Activated T-helper 2 cell treated with anti-CD3 and anti-CD28 coated beads, Interferon-gamma antibody, Interleukin-2, Interleukin-4, amounts not matched to agents 10 μg/mL and 5 μg/mL and 100 μg/mL, durations not matched to agents 14 hours and 24 hours and 36 hours (primary cell): ENCODE measurements at regions not wholly inside any gene's neighbourhood (a gene's known extent, or its start where the extent isn't known, plus 50 kb on each side); places are given as distances from the start of the nearest gene placed in this dataset.

Experiments
- DNase-seq: peaks from one replicate; pipeline ENCODE4 v3.0.0; 2021; ENCODE audit warnings: low spot score
- H3K27ac Mint-ChIP-seq: one replicate; pipeline ENCODE4 v1.8.0; 2021; ENCODE audit warnings: mixed read lengths
- H3K27me3 Mint-ChIP-seq: one replicate; pipeline ENCODE4 v1.8.0; 2021; ENCODE audit warnings: low read depth, mixed read lengths
- H3K36me3 Mint-ChIP-seq: one replicate; pipeline ENCODE4 v1.8.0; 2021; ENCODE audit warnings: low read depth, mixed read lengths
- H3K4me1 Mint-ChIP-seq: one replicate; pipeline ENCODE4 v1.8.0; 2021; ENCODE audit warnings: low read depth, mixed read lengths
- H3K4me3 Mint-ChIP-seq: one replicate; pipeline ENCODE4 v1.8.0; 2021; ENCODE audit warnings: low read depth, mild to moderate bottlenecking, moderate library complexity, mixed read lengths
- H3K9me3 Mint-ChIP-seq: one replicate; pipeline ENCODE4 v1.8.0; 2021; ENCODE audit warnings: mixed read lengths
- intact Hi-C: fragments of 100-400 bp; cut with micrococcal nuclease; formaldehyde crosslinking; loops from one replicate; pipeline ENCODE4 v1.15.1; 2023

- H3K27ac Mint-ChIP-seq = no peak overlapping the region
- H3K36me3 Mint-ChIP-seq = no peaks in the 10 kb centered on the region
- no peaks in the 10 kb centered on the region for H3K4me1 Mint-ChIP-seq
- peaks cover 12% of the 10 kb centered on the region for H3K9me3 Mint-ChIP-seq
- no peak for DNase-seq
- intact Hi-C loops = no loop called here
- peaks cover 2% of the 10 kb centered on the region for H3K27me3 Mint-ChIP-seq
- H3K4me3 Mint-ChIP-seq = no peak overlapping the region
Measured at GRCh38 chr10:28733245-28733644, 55.9 kb downstream of the BAMBI start.

DNA sequence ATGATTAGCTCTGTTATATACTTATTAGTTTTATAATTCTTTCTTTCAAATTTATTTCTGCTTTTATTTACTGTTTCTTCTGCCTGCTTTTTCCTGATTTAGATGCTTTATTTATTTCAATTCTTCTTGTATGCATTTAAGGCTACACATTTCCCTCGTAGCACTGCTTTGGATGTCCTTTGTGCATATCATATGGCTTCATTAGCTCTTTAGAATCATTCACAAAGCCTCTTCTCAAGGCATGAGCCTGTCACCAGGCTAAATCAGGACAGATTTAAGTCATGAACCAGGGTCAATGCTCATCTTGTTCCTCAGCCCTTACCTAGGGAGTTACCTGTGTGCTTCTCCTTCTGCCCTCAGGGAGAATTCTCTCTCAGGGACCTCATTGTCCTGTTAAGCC is 56.3 kb downstream of the BAMBI start:
- peaks cover 2% of the 10 kb centered on the region for H3K27me3 Mint-ChIP-seq
- no peak for DNase-seq
- H3K4me1 Mint-ChIP-seq = no peaks in the 10 kb centered on the region
- intact Hi-C loops = no loop called here
- peaks cover 12% of the 10 kb centered on the region for H3K9me3 Mint-ChIP-seq
- H3K4me3 Mint-ChIP-seq = no peak overlapping the region
- no peak overlapping the region for H3K27ac Mint-ChIP-seq
- no peaks in the 10 kb centered on the region for H3K36me3 Mint-ChIP-seq

DNA sequence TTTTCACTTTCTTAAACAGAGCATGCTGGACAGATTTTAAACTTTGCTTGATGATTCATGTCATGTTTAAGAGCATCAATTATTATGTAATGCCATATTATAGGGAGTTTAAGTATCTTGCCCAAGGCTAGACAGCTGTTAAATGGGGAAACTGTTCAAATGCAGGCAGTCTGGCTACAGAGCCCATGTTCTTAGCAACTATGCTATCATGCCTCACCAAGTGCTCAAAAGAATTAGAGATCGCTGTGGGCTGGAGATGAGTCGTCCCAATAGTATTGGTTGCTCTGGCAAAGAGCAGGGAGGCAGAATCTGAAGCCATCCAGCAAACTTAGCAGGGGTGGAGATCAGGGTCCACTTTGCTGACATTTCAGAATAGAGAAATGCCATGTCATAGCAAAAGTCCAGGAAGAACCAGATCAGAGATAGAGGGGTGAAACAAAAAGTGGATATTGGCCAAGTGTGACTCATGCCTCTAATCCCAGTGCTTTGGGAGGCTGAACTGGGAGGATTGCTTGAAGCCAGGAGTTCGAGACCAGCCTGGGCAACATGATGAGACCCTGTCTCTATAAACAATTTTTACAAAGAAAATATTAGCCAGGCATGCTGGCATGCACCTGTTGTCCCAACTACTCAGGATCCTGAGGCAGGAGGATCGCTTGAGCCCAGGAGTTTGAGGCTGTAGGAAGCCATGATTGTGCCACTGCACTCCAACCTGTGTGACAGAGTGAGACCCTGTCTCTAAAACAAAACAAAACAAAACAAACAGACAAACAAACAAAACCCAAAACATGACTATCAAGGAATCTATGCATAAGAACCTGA is 57.8 kb downstream of the BAMBI start:
- no peak for DNase-seq

GRCh38 chr10:28737096-28737495 is 59.8 kb downstream of the BAMBI start:
- H3K4me3 Mint-ChIP-seq = no peak overlapping the region
- H3K36me3 Mint-ChIP-seq = no peaks in the 10 kb centered on the region
- peaks cover 2% of the 10 kb centered on the region for H3K27me3 Mint-ChIP-seq
- peaks cover 12% of the 10 kb centered on the region for H3K9me3 Mint-ChIP-seq
- H3K4me1 Mint-ChIP-seq = no peaks in the 10 kb centered on the region
- DNase-seq = no peak
- intact Hi-C loops = no loop called here
- H3K27ac Mint-ChIP-seq = no peak overlapping the region

More for the DNA sequence above, 57.8 kb downstream of the BAMBI start:
- H3K4me3 Mint-ChIP-seq = no peak overlapping the region
- H3K36me3 Mint-ChIP-seq = no peaks in the 10 kb centered on the region
- intact Hi-C loops = no loop called here
- H3K27ac Mint-ChIP-seq = no peak overlapping the region
- H3K27me3 Mint-ChIP-seq = peaks cover 2% of the 10 kb centered on the region
- no peaks in the 10 kb centered on the region for H3K4me1 Mint-ChIP-seq
- H3K9me3 Mint-ChIP-seq = peaks cover 12% of the 10 kb centered on the region

DNA sequence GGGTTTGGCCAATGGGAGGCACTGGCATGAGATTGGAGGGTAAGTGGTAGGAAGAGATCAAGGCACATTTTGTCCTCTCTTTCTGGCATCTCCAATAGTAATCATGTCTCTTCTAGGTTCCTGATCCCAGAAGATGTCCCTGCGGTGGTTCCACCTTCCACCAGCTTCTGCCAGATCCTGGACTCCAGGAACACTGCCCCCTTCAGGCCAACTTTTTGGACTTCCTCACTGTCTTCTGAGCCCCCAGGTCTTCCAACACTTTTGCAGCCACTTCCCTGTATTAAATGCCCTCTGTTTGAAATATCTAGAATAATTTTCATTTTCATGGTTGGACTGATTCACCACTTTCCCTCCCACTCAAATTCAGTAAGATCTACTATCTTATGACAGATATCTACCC is 60.9 kb downstream of the BAMBI start:
- Mint-ChIP-seq H3K4me3 (no peak overlapping the region), H3K27ac (no peak overlapping the region), H3K27me3 (peaks cover 2% of the 10 kb centered on the region), H3K4me1 (no peaks in the 10 kb centered on the region), H3K9me3 (peaks cover 8% of the 10 kb centered on the region), H3K36me3 (no peaks in the 10 kb centered on the region)
- intact Hi-C loops = no loop called here
- DNase-seq = no peak

- Mint-ChIP-seq H3K9me3 (no peaks in the 10 kb centered on the region), H3K27me3 (no peaks in the 10 kb centered on the region), H3K4me3 (no peak overlapping the region), H3K4me1 (no peaks in the 10 kb centered on the region), H3K36me3 (no peaks in the 10 kb centered on the region), H3K27ac (no peak overlapping the region)
- intact Hi-C loops = no loop called here
- DNase-seq = no peak
Measured at GRCh38 chr10:28743576-28743975, 66.3 kb downstream of the BAMBI start.

DNA sequence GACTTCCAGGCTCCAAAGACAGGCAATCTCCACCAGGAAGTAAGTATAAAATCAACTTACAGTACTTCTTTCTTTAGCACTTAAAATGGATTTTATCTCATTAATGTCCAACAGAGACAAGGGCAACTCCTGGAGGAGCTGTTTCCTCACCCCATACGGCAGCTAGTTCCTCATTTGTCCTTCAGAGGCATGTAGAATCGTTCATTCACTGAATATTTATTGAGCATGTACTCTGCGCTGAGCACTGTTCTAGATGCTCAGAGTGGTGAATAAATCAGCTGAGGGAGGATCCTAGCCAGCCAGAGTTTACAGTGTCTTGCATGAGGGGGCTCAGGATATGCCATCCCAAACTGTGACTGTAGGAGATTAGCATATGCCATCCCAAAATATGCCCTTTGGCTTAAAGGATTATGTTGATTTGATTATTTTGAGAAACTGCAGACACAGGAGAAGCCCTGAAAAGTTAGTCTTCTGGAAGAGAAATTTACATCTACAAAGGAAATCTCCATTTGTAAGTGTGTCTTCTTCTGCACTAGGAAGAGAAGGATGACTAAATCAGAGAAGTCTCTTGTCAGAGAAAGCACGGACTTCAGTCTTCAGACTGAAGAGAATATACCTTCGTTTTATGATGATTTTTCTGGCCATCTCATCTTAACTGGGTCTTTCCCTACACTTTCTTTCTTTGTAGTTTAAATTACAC is 66.9 kb downstream of the BAMBI start:
- H3K4me3 Mint-ChIP-seq = no peak overlapping the region
- no peak overlapping the region for H3K27ac Mint-ChIP-seq
- intact Hi-C loops = no loop called here
- no peaks in the 10 kb centered on the region for H3K4me1 Mint-ChIP-seq
- DNase-seq = no peak
- H3K9me3 Mint-ChIP-seq = no peaks in the 10 kb centered on the region
- no peaks in the 10 kb centered on the region for H3K36me3 Mint-ChIP-seq
- no peaks in the 10 kb centered on the region for H3K27me3 Mint-ChIP-seq

DNA sequence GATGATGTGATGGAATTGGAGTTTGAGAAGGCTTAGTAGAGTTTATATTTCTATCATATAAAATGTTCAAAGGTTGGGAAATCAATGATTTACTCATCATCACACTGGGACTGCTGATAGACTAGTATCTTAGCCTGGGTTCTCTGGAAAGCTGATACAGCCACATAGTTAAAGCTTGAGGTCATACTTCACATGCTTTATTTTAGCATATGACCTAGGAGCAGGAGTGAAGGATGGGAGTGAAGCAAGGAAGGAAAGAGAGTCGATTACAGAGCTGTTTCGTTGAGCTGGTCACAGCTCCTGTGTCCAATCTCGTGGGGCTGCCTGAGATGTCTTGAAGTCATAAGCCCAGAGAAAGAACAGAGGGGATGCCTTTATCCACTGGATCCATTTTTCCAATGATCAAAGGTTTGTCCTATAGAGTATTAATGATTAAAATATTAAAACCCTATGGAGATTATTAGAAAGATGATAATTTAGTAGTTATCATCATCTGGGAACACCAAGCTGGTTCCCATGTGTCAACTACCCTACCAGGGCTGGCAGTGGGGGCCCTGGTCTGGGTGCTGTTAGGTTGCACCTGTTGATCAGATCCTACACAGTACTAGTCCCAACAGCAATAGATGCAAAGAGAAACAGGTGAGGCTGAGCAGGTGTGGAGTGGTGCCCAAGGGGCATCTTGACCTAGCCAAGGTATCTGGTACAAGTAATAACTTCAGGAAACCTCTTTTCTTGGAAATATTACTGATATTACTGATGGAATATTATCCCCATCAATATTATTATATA is 77.8 kb downstream of the BAMBI start:
- H3K4me3 Mint-ChIP-seq = no peak overlapping the region
- no peak overlapping the region for H3K27ac Mint-ChIP-seq
- peaks cover 2% of the 10 kb centered on the region for H3K9me3 Mint-ChIP-seq
- no peaks in the 10 kb centered on the region for H3K36me3 Mint-ChIP-seq
- intact Hi-C loops = no loop called here
- DNase-seq = no peak
- H3K27me3 Mint-ChIP-seq = peaks cover 2% of the 10 kb centered on the region
- H3K4me1 Mint-ChIP-seq = no peaks in the 10 kb centered on the region

- Mint-ChIP-seq H3K4me1 (no peaks in the 10 kb centered on the region), H3K9me3 (no peaks in the 10 kb centered on the region), H3K4me3 (no peak overlapping the region), H3K27ac (no peak overlapping the region), H3K27me3 (peaks cover 2% of the 10 kb centered on the region), H3K36me3 (no peaks in the 10 kb centered on the region)
- intact Hi-C loops = no loop called here
- DNase-seq = no peak
Measured at GRCh38 chr10:28761084-28761846, 83.9 kb downstream of the BAMBI start.

DNA sequence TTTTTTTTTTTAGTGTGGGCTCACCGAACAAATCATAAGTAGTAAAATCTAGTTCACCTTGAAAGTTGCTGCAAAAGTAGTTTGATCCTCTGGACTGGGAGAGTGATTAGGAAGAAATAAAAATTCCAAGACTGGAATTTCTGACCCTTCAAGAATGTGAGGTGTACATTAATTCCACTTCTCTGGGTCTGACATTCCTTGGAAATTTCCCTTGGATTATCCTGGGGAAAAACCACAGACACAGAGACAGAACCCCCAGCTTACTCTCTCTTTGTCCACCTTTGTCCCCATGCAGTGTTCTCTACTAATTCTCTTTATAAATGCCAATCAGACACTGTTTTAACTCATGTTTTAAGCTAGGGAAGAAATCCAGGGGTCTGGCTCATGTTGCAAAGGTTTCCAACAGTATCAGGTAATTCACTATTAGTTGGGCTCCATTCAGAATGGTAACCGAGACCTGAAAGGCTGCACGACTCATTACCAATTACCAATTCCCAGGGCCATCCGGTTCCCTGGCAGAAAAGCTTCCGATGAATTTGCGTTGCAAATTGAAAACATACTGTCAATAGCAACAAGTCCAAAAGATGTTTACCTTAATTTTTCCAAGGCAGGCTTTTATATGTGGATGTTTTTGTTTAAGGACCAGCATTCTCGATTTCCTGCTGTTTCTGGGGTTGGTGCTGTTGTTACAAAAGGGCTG is 86.3 kb downstream of the BAMBI start:
- intact Hi-C loops = no loop called here
- H3K9me3 Mint-ChIP-seq = no peaks in the 10 kb centered on the region
- H3K36me3 Mint-ChIP-seq = no peaks in the 10 kb centered on the region
- DNase-seq = no peak
- no peaks in the 10 kb centered on the region for H3K27me3 Mint-ChIP-seq
- no peak overlapping the region for H3K4me3 Mint-ChIP-seq
- H3K4me1 Mint-ChIP-seq = no peaks in the 10 kb centered on the region
- no peak overlapping the region for H3K27ac Mint-ChIP-seq

- Mint-ChIP-seq H3K36me3 (no peaks in the 10 kb centered on the region), H3K4me1 (no peaks in the 10 kb centered on the region), H3K4me3 (no peak overlapping the region), H3K27ac (no peak overlapping the region), H3K27me3 (no peaks in the 10 kb centered on the region), H3K9me3 (no peaks in the 10 kb centered on the region)
- DNase-seq = no peak
- intact Hi-C loops = no loop called here
Measured at GRCh38 chr10:28765641-28766040, 88.3 kb downstream of the BAMBI start.

GRCh38 chr10:28768227-28768626 is 90.9 kb downstream of the BAMBI start:
- intact Hi-C loops = no loop called here
- Mint-ChIP-seq H3K4me1 (no peaks in the 10 kb centered on the region), H3K4me3 (no peak overlapping the region), H3K27me3 (no peaks in the 10 kb centered on the region), H3K9me3 (no peaks in the 10 kb centered on the region), H3K27ac (no peak overlapping the region), H3K36me3 (no peaks in the 10 kb centered on the region)
- DNase-seq = no peak
